HCT116 (cell line): ENCODE measurements at regions not wholly inside any gene's neighbourhood (a gene's known extent, or its start where the extent isn't known, plus 50 kb on each side); places are given as distances from the start of the nearest gene placed in this dataset.

Experiments
- ATAC-seq: fragments of 200-7000 bp; cut with Tn5 transposase; 2 replicates; pipeline ENCODE4 v1.9.1; 2020; ENCODE audit warnings: mild to moderate bottlenecking, moderate library complexity
- BruUV-seq: library from RNA; stranded (reverse); fragments of 400-500 nt; replicated peaks from 2 replicates; lab custom pipeline; 2021; lab: Mats Ljungman, UMichigan
- CTCF ChIA-PET: fragments of 300-600 bp; sonication (Branson Sonifier 250); formaldehyde crosslinking; loops from one replicate; lab custom pipeline; 2021; ENCODE audit warnings: antibody characterized with exemption; lab: Charles Lee
- POLR2A ChIA-PET: fragments of 300-600, 350-600 bp; sonication (Branson Sonifier 250); formaldehyde crosslinking; loops from one replicate; lab custom pipeline; 2021; ENCODE audit warnings: antibody characterized with exemption; lab: Charles Lee
- RAD21 ChIA-PET, 2 experiments: fragments of 300-600 bp; sonication (Branson Sonifier 250); formaldehyde crosslinking; loops; one replicate each; lab custom pipeline; 2023; ENCODE audit warnings: low total read pairs in 2 of 2; ENCODE audit not compliant: uncharacterized antibody in 2 of 2, unreplicated experiment in 2 of 2, low non-redundant PET in 1 of 2; lab: Charles Lee
- DNase-seq: peaks from one replicate; pipeline ENCODE4 v3.0.0-alpha.2; 2010; ENCODE audit warnings: low read depth, low spot score
- H2AFZ ChIP-seq: fragments of 200-600 bp; shearing (Covaris generic), sonication (generic); 2 replicates; pipeline ENCODE4 v1.6.1; 2017; ENCODE audit warnings: low read depth, mixed run types, mixed read lengths, antibody characterized with exemption, low read length; ENCODE audit not compliant: poor library complexity, severe bottlenecking
- H3K27ac ChIP-seq: 2 replicates; pipeline ENCODE4 v1.5.1; 2012; ENCODE audit warnings: low read depth, low read length
- H3K27me3 ChIP-seq: fragments of 200-600 bp; sonication (generic); 2 replicates; pipeline ENCODE4 v1.6.1; 2016; ENCODE audit warnings: mixed run types, low read length, mixed read lengths; ENCODE audit not compliant: insufficient read depth
- H3K36me3 ChIP-seq, 2 experiments: fragments of 200-500 bp in 1 of 2; fragments of 200-600 bp in 1 of 2; sonication (Bioruptor generic) in 1 of 2; sonication (generic) in 1 of 2; 2 replicates each; pipeline versions ENCODE4 v1.5.1 to v1.6.1; 2014 to 2016; ENCODE audit warnings: low read length in 2 of 2, inconsistent platforms in 1 of 2, mixed read lengths in 1 of 2, mixed run types in 1 of 2; ENCODE audit not compliant: insufficient read depth in 2 of 2, control insufficient read depth in 1 of 2
- H3K4me1 ChIP-seq, 2 experiments: fragments of 200-600 bp in 1 of 2; sonication (generic) in 1 of 2; 2 replicates each; pipeline versions ENCODE4 v1.5.1 to v1.6.1; 2012 to 2017; ENCODE audit warnings: low read length in 2 of 2, inconsistent platforms in 1 of 2, mild to moderate bottlenecking in 1 of 2, mixed read lengths in 1 of 2, mixed run types in 1 of 2, moderate library complexity in 1 of 2; ENCODE audit not compliant: insufficient read depth in 2 of 2, control insufficient read depth in 1 of 2
- H3K4me2 ChIP-seq: fragments of 200-600 bp; sonication (generic); 2 replicates; pipeline ENCODE4 v1.6.1; 2017; ENCODE audit warnings: mixed run types, low read length, mixed read lengths
- H3K4me3 ChIP-seq, 2 experiments: fragments of 200-600 bp in 1 of 2; sonication (generic) in 1 of 2; replicated peaks in 1 of 2; 2 replicates each; pipeline ENCODE4 v1.5.1; 2011 to 2016; ENCODE audit warnings: low read length in 2 of 2, control low read depth in 1 of 2, low read depth in 1 of 2, mild to moderate bottlenecking in 1 of 2, mixed read lengths in 1 of 2, mixed run types in 1 of 2
- H3K79me2 ChIP-seq: fragments of 200-600 bp; sonication (generic); 2 replicates; pipeline ENCODE4 v1.6.1; 2017; ENCODE audit warnings: mild to moderate bottlenecking, mixed run types, low read length, moderate library complexity, mixed read lengths; ENCODE audit not compliant: insufficient read depth
- H3K9ac ChIP-seq: fragments of 200-600 bp; sonication (generic); 2 replicates; pipeline ENCODE4 v1.6.1; 2016; ENCODE audit warnings: low read length, mixed read lengths
- H3K9me2 ChIP-seq: fragments of 200-600 bp; sonication (generic), shearing (Covaris generic); 2 replicates; pipeline ENCODE4 v1.6.1; 2017; ENCODE audit warnings: mixed run types, mild to moderate bottlenecking, moderate library complexity; ENCODE audit not compliant: insufficient read depth
- H3K9me3 ChIP-seq, 2 experiments: fragments of 200-500 bp in 1 of 2; fragments of 200-600 bp in 1 of 2; sonication (Bioruptor generic) in 1 of 2; sonication (generic) in 1 of 2; 2 replicates each; pipeline ENCODE4 v1.6.1; 2014 to 2017; ENCODE audit warnings: low read length in 2 of 2, mixed read lengths in 2 of 2, inconsistent platforms in 1 of 2, low read depth in 1 of 2, mild to moderate bottlenecking in 1 of 2, mixed run types in 1 of 2, moderate library complexity in 1 of 2; ENCODE audit not compliant: control insufficient read depth in 1 of 2, insufficient read depth in 1 of 2
- H4K20me1 ChIP-seq: fragments of 200-600 bp; sonication (generic), shearing (Covaris generic); 2 replicates; pipeline ENCODE4 v1.6.1; 2017; ENCODE audit warnings: mixed run types, mild to moderate bottlenecking, moderate library complexity; ENCODE audit not compliant: insufficient read depth
- CBX3 ChIP-seq: IDR thresholded peaks from 2 replicates; pipeline ENCODE4 v1.6.1; 2012; ENCODE audit warnings: low read depth
- CEBPB ChIP-seq: IDR thresholded peaks from 2 replicates; pipeline ENCODE4 v1.6.1; 2012; ENCODE audit warnings: low read depth
- EGR1 ChIP-seq: IDR thresholded peaks from 2 replicates; pipeline ENCODE4 v1.6.1; 2012; ENCODE audit warnings: low read depth
- EZH2 ChIP-seq: fragments of 200-600 bp; sonication (generic); IDR thresholded peaks from 2 replicates; pipeline ENCODE4 v1.6.1; 2017; ENCODE audit warnings: antibody characterized with exemption, mixed run types
- EZH2phosphoT487 ChIP-seq: fragments of 200-600 bp; IDR thresholded peaks from 2 replicates; pipeline ENCODE4 v1.6.1; 2018; ENCODE audit warnings: antibody characterized with exemption, borderline replicate concordance
- FOSL1 ChIP-seq: IDR thresholded peaks from 2 replicates; pipeline ENCODE4 v1.6.1; 2012; ENCODE audit warnings: low read depth
- POLR2A ChIP-seq: IDR thresholded peaks from 2 replicates; pipeline ENCODE4 v1.7.0; 2011; ENCODE audit warnings: borderline replicate concordance; ENCODE audit not compliant: insufficient read depth, insufficient read length; ENCODE audit errors: extremely low read depth
- POLR2AphosphoS5 ChIP-seq: IDR thresholded peaks from 2 replicates; pipeline ENCODE4 v1.6.1; 2011; ENCODE audit warnings: mild to moderate bottlenecking, low read depth, low read length, moderate library complexity
- RAD21 ChIP-seq: IDR thresholded peaks from 2 replicates; pipeline ENCODE4 v1.6.1; 2012; ENCODE audit warnings: low read depth, mild to moderate bottlenecking
- SIN3A ChIP-seq: IDR thresholded peaks from 2 replicates; pipeline ENCODE4 v1.6.1; 2012; ENCODE audit warnings: low read depth
- SP1 ChIP-seq: IDR thresholded peaks from 2 replicates; pipeline ENCODE4 v1.6.1; 2012; ENCODE audit warnings: low read depth
- SRF ChIP-seq: IDR thresholded peaks from 2 replicates; pipeline ENCODE4 v1.6.1; 2012; ENCODE audit warnings: low read depth
- TCF7L2 ChIP-seq: IDR thresholded peaks from 2 replicates; pipeline ENCODE4 v1.7.0; 2011; ENCODE audit warnings: borderline replicate concordance, inconsistent platforms; ENCODE audit not compliant: insufficient read depth, insufficient read length; ENCODE audit errors: extremely low read depth
- YY1 ChIP-seq: IDR thresholded peaks from 2 replicates; pipeline ENCODE4 v1.6.1; 2011; ENCODE audit warnings: low read length, low read depth, moderate library complexity, mild to moderate bottlenecking; ENCODE audit not compliant: insufficient replicate concordance; ENCODE audit errors: extremely low read depth
- ZFX ChIP-seq: fragments of 450-650 bp; IDR thresholded peaks from 2 replicates; pipeline ENCODE4 v1.6.1; 2017
- ZNF274 ChIP-seq: fragments of 200-500 bp; sonication (Bioruptor generic); IDR thresholded peaks from 2 replicates; pipeline ENCODE4 v1.6.1; 2014; ENCODE audit warnings: mild to moderate bottlenecking, low read depth, low read length, inconsistent platforms
- intact Hi-C: fragments of 100-400 bp; cut with micrococcal nuclease; formaldehyde crosslinking; loops from 2 replicates; pipeline ENCODE4 v1.10.0; 2022
- TF ChIP-seq, protein P1 (sequence below): IDR thresholded peaks from 2 replicates; pipeline ENCODE4 v1.6.1; 2011; ENCODE audit warnings: mild to moderate bottlenecking, low read length, moderate library complexity; ENCODE audit not compliant: insufficient replicate concordance; ENCODE audit errors: extremely low read depth
- TF ChIP-seq, protein P2 (sequence below): IDR thresholded peaks from 2 replicates; pipeline ENCODE4 v1.6.1; 2012
- TF ChIP-seq, protein P3 (sequence below), 3 experiments: fragments of 200-600 bp in 1 of 3; sonication (generic) in 1 of 3; IDR thresholded peaks in 2 of 3; conservative IDR thresholded peaks in 1 of 3; 2 replicates each; pipeline ENCODE4 v1.5.1; 2012 to 2017; ENCODE audit warnings: low read depth in 2 of 3, low read length in 2 of 3, antibody characterized with exemption in 1 of 3, borderline replicate concordance in 1 of 3, control low read depth in 1 of 3, mild to moderate bottlenecking in 1 of 3, mixed read lengths in 1 of 3, mixed run types in 1 of 3, moderate library complexity in 1 of 3; ENCODE audit not compliant: insufficient read depth in 1 of 3

DNA sequence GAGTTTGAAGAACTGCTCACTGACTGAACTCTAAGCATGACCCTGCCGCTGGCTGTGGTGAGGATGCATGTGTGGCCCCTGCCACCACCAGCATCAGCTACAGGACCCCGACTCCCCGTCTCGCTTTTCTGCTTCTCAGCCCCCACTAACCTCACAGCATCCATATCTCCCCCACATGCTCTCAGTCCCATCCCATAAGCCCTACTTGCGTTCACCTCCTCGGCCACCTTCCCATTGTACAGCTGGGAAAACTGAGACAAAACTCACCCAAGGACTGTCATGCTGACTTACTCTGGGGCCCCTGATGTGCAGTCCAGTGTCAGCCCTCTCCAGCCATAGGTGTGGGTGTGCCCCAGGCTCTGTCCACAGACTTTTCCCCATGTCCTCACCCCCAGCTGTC, 104.2 kb upstream of the SH3BP4 start:
- CTCF ChIA-PET: no interaction called here
- no TSS peak for BruUV-seq
- RAD21 ChIA-PET: no interaction called here

DNA sequence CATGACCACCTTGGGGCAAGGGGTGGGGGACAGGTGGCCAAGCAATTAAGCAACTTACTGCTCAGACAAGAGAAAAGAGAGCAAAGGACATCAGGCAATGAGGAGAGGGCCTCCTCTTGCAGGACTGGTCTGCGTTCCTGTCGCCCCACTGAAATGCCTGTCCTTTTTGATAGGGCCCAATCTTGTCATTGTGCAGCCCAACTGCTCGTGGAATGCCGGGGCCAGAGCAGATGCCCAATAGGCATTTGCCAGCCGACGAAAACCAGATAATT, 104.5 kb upstream of the SH3BP4 start:
- RAD21 ChIA-PET: no interaction called here
- POLR2A ChIA-PET: no interaction called here
- peaks cover 0 to 4% of the 10 kb centered on the region in 2 experiments; a peak in 1 of 4 replicates for H3K4me1 ChIP-seq
- no peak for TF ChIP-seq SRF
- TF ChIP-seq RAD21: no peak
- TF ChIP-seq SIN3A: no peak
- no peak for TF ChIP-seq EZH2
- no peak for TF ChIP-seq CEBPB
- no peak for TF ChIP-seq CBX3
- TF ChIP-seq YY1: no peak
- no peak for TF ChIP-seq EZH2phosphoT487
- TF ChIP-seq FOSL1: no peak
- TF ChIP-seq ZNF274: no peak
- no peak for TF ChIP-seq ZFX
- TF ChIP-seq, protein P1, sequence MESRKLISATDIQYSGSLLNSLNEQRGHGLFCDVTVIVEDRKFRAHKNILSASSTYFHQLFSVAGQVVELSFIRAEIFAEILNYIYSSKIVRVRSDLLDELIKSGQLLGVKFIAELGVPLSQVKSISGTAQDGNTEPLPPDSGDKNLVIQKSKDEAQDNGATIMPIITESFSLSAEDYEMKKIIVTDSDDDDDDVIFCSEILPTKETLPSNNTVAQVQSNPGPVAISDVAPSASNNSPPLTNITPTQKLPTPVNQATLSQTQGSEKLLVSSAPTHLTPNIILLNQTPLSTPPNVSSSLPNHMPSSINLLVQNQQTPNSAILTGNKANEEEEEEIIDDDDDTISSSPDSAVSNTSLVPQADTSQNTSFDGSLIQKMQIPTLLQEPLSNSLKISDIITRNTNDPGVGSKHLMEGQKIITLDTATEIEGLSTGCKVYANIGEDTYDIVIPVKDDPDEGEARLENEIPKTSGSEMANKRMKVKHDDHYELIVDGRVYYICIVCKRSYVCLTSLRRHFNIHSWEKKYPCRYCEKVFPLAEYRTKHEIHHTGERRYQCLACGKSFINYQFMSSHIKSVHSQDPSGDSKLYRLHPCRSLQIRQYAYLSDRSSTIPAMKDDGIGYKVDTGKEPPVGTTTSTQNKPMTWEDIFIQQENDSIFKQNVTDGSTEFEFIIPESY: no peak
- no peak for TF ChIP-seq SP1
- TF ChIP-seq, protein P2, sequence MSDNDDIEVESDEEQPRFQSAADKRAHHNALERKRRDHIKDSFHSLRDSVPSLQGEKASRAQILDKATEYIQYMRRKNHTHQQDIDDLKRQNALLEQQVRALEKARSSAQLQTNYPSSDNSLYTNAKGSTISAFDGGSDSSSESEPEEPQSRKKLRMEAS: no peak

More for the DNA sequence above, 104.2 kb upstream of the SH3BP4 start:
- TF ChIP-seq, protein P3, sequence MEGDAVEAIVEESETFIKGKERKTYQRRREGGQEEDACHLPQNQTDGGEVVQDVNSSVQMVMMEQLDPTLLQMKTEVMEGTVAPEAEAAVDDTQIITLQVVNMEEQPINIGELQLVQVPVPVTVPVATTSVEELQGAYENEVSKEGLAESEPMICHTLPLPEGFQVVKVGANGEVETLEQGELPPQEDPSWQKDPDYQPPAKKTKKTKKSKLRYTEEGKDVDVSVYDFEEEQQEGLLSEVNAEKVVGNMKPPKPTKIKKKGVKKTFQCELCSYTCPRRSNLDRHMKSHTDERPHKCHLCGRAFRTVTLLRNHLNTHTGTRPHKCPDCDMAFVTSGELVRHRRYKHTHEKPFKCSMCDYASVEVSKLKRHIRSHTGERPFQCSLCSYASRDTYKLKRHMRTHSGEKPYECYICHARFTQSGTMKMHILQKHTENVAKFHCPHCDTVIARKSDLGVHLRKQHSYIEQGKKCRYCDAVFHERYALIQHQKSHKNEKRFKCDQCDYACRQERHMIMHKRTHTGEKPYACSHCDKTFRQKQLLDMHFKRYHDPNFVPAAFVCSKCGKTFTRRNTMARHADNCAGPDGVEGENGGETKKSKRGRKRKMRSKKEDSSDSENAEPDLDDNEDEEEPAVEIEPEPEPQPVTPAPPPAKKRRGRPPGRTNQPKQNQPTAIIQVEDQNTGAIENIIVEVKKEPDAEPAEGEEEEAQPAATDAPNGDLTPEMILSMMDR (IDR thresholded peaks at IDR 0.05 in 2 of 3, conservative IDR thresholded peaks at IDR 0.05 in 1 of 3; ENCODE audit: borderline replicate concordance in 1 of 3, insufficient read depth in 1 of 3, low read depth in 2 of 3, low read length in 2 of 3): no peak
- TF ChIP-seq POLR2A (no peak), EZH2phosphoT487 (no peak), CBX3 (no peak), SIN3A (no peak), POLR2AphosphoS5 (no peak), EGR1 (no peak), TCF7L2 (no peak), SRF (no peak), ZNF274 (no peak)
- Histone ChIP-seq H3K4me1 (peaks cover 0 to 4% of the 10 kb centered on the region in 2 experiments; a peak in 1 of 4 replicates), H3K9me2 (no peaks in the 10 kb centered on the region), H3K27ac (no peak overlapping the region), H3K9ac (no peak overlapping the region), H3K4me2 (no peak overlapping the region), H3K4me3 (no peak overlapping the region), H3K79me2 (no peaks in the 10 kb centered on the region), H3K27me3 (no peaks in the 10 kb centered on the region), H3K9me3 (no peaks in the 10 kb centered on the region), H3K36me3 (no peaks in the 10 kb centered on the region), H4K20me1 (no peaks in the 10 kb centered on the region), H2AFZ (no peak overlapping the region)
- no peak for DNase-seq
- intact Hi-C loops: no loop called here
- ATAC-seq: no peak
- POLR2A ChIA-PET: no interaction called here

More for the DNA sequence above, 104.5 kb upstream of the SH3BP4 start:
- intact Hi-C loops: no loop called here
- Histone ChIP-seq H3K79me2 (no peaks in the 10 kb centered on the region), H3K27ac (no peak overlapping the region), H2AFZ (no peak overlapping the region), H4K20me1 (no peaks in the 10 kb centered on the region), H3K4me3 (no peak overlapping the region), H3K9me3 (no peaks in the 10 kb centered on the region), H3K36me3 (no peaks in the 10 kb centered on the region), H3K9me2 (no peaks in the 10 kb centered on the region), H3K4me2 (no peak overlapping the region), H3K27me3 (no peaks in the 10 kb centered on the region), H3K9ac (no peak overlapping the region)
- no TSS peak for BruUV-seq
- ATAC-seq (no peak), DNase-seq (no peak)
- CTCF ChIA-PET: no interaction called here
